Central memory CD8-positive, alpha-beta T cell (primary cell): ENCODE measurements at regions not wholly inside any gene's neighbourhood (a gene's known extent, or its start where the extent isn't known, plus 50 kb on each side); places are given as distances from the start of the nearest gene placed in this dataset.

ENCODE experiments used
- ATAC-seq: fragments of 150-1000 bp; cut with Tn5 transposase; replicated peaks from 2 replicates; pipeline ENCODE4 v1.10.0; 2022; ENCODE audit warnings: mild to moderate bottlenecking, moderate FRiP score, moderate number of reproducible peaks; ENCODE audit not compliant: poor library complexity, severe bottlenecking; ENCODE audit errors: extremely low read depth
- DNase-seq, 2 donors: peaks; one replicate each; pipeline ENCODE4 v3.0.0; 2021; ENCODE audit warnings: low spot score in 2 of 2
- H3K27ac Mint-ChIP-seq: one replicate; pipeline ENCODE4 v1.8.0; 2022; ENCODE audit warnings: low read depth, mild to moderate bottlenecking, moderate library complexity, mixed read lengths
- H3K27me3 Mint-ChIP-seq: one replicate; pipeline ENCODE4 v1.8.0; 2022; ENCODE audit warnings: mixed read lengths
- H3K36me3 Mint-ChIP-seq: one replicate; pipeline ENCODE4 v1.8.0; 2022; ENCODE audit warnings: mild to moderate bottlenecking, moderate library complexity, mixed read lengths; ENCODE audit not compliant: insufficient read depth
- H3K4me1 Mint-ChIP-seq: one replicate; pipeline ENCODE4 v1.8.0; 2022; ENCODE audit warnings: mixed read lengths
- H3K4me3 Mint-ChIP-seq: one replicate; pipeline ENCODE4 v1.8.0; 2022; ENCODE audit warnings: mild to moderate bottlenecking, moderate library complexity, mixed read lengths
- H3K9me3 Mint-ChIP-seq: one replicate; pipeline ENCODE4 v1.8.0; 2022; ENCODE audit warnings: mixed read lengths

DNA sequence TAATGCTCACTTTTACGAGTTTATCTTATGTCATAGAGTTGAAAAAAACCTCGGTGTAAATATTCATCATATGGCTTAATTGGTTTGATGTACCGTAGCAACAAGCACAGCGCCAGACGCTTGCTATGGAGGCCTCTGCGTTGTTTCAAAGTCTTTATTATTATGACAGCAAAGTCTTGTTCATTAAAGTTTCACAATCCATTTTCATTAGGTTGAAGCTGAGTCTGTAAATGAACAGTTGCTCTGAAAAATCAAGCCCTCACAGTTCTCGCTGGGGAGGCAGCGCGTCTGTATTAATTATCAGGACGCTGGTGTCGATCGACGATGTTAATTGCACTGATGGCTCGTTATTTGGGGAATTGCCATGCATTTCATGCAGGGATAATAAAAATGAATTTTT, 185.6 kb downstream of the INSC start:
- DNase-seq (no peak), ATAC-seq (no peak)
- H3K27ac Mint-ChIP-seq, result no peak overlapping the region
- no peaks in the 10 kb centered on the region for H3K9me3 Mint-ChIP-seq
- no peaks in the 10 kb centered on the region for H3K4me1 Mint-ChIP-seq
- H3K36me3 Mint-ChIP-seq, result no peaks in the 10 kb centered on the region
- H3K27me3 Mint-ChIP-seq, result no peaks in the 10 kb centered on the region
- no peak overlapping the region for H3K4me3 Mint-ChIP-seq

DNA sequence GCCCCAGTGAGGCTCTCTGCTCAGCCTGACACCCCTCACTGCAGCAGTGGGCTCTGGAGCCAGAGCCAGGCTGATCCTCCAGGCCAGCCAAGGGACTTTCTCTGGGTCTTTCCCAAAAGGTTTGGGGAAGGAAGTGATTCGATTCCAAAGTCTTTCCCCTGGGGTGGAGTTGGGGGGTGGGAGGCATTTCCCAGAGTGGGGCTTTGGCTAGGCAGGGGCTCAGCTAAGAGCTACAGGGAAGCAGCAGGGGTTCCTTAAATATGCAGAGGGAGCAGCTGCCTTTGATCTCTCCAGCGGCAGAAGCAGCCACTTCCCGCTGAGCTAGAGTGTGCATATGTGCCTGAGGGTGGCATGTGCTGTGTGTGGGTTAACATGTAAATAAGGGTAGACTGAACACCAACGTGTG, 192.9 kb downstream of the INSC start:
- ATAC-seq (no peak), DNase-seq (no peak)
- Mint-ChIP-seq H3K36me3 (no peaks in the 10 kb centered on the region), H3K9me3 (no peaks in the 10 kb centered on the region), H3K4me1 (no peaks in the 10 kb centered on the region), H3K4me3 (no peak overlapping the region), H3K27ac (no peak overlapping the region), H3K27me3 (peaks cover 15% of the 10 kb centered on the region)

DNA sequence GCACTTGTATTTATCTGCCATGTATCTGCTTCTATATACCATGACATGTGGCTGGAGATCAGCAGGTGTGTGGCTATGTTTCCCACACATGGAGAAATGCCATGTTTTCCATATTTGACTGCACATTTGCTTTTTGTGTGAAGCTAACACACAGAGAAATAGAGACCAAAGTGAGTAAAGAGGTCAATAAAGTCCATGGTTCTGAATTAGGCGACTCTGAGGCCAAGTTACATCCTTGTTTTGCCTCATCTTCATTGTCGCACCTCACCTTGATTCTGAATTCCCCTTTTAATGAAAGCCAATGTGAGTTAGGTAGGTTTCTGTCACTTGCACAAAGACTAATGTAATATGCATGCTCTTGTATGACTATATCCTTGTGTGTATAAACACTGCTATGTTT, 194.1 kb downstream of the INSC start:
- H3K4me1 Mint-ChIP-seq, result no peaks in the 10 kb centered on the region
- DNase-seq, result no peak
- H3K27ac Mint-ChIP-seq, result no peak overlapping the region
- no peaks in the 10 kb centered on the region for H3K9me3 Mint-ChIP-seq
- H3K27me3 Mint-ChIP-seq, result peaks cover 15% of the 10 kb centered on the region
- H3K36me3 Mint-ChIP-seq, result no peaks in the 10 kb centered on the region
- no peak for ATAC-seq
- no peak overlapping the region for H3K4me3 Mint-ChIP-seq

DNA sequence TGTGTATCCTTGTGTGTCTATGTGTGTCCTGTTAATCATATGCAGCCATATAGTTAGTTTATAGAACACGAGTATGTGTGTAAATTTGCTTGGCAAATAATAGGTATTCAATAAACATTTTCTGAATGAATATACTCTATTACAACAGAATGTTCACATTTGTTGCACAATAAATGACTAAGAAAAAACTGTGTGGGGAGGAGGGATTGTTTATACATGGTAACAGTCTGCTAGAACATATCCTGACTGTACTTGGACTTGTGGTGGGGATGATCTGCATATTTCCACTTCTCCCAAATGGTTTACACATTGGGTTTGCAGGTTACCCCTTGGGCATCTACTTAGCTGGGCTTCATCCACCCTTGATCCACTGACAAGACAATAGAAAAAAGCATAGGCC, 194.6 kb downstream of the INSC start:
- H3K4me3 Mint-ChIP-seq, result no peak overlapping the region
- ATAC-seq, result no peak
- H3K4me1 Mint-ChIP-seq, result no peaks in the 10 kb centered on the region
- no peaks in the 10 kb centered on the region for H3K9me3 Mint-ChIP-seq
- no peak overlapping the region for H3K27ac Mint-ChIP-seq
- no peak for DNase-seq
- H3K27me3 Mint-ChIP-seq, result peaks cover 15% of the 10 kb centered on the region
- H3K36me3 Mint-ChIP-seq, result no peaks in the 10 kb centered on the region

DNA sequence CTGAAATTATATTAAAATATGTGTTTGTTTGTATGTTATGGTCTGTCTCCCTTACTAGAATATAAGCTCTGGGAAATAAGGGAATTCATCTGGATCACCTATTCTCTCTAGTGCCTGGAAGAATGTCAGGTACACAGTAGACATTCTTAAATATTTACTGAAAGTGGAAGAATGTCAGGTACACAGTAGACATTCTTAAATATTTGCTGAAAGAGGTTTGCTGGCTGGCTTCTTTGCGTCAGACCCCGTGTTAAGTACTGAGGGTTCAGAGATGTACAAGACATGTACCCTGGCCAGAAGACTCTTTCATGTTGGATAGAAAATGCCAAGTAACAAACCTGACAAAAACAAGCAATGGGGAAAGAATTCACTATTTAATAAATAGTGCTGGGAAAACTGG, 199.1 kb downstream of the INSC start:
- Mint-ChIP-seq H3K4me1 (no peaks in the 10 kb centered on the region), H3K9me3 (no peaks in the 10 kb centered on the region), H3K4me3 (no peak overlapping the region), H3K27ac (no peak overlapping the region), H3K36me3 (no peaks in the 10 kb centered on the region), H3K27me3 (peaks cover 15% of the 10 kb centered on the region)
- ATAC-seq (no peak), DNase-seq (no peak)

DNA sequence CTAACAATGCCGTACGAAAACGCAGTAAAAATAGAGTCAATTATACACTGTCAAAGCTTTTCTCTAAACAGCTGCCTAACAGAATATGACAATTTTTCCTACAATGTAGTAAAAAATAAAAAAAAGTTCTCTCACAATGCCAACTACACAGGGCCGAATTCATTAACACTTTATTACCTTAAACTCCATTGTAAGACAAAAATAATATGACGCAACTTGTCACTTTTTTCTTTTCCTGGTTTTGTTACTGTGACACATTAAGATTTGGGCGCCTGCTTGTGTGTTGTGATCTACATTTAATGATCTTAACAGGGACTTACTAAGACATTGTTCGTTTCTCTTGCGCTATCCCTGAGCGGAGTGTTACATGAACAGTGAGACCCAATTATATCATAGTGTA, 204.1 kb downstream of the INSC start:
- DNase-seq, result no peak
- H3K9me3 Mint-ChIP-seq, result no peaks in the 10 kb centered on the region
- H3K4me1 Mint-ChIP-seq, result no peaks in the 10 kb centered on the region
- H3K27ac Mint-ChIP-seq, result no peak overlapping the region
- no peaks in the 10 kb centered on the region for H3K27me3 Mint-ChIP-seq
- no peak for ATAC-seq
- H3K36me3 Mint-ChIP-seq, result no peaks in the 10 kb centered on the region
- H3K4me3 Mint-ChIP-seq, result no peak overlapping the region

DNA sequence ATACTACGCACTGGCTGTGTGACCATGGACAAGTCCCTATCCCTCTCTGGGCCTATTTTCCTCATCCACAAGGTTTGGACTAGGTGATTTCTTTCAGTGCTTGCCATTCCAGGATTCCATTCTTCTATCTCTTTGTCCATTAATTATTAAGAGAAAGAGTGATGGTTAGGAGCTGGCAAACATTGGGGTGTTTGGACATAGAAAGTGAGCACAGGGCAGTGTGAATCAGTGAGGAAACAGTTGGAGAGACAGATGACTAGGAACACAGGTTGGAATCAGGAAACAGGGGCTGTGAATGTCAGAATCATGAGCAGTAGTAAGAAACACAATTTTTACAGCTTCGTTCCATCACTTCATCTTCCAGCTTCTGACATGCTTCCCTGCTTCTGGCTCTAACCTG, 211.8 kb downstream of the INSC start:
- no peaks in the 10 kb centered on the region for H3K4me1 Mint-ChIP-seq

DNA sequence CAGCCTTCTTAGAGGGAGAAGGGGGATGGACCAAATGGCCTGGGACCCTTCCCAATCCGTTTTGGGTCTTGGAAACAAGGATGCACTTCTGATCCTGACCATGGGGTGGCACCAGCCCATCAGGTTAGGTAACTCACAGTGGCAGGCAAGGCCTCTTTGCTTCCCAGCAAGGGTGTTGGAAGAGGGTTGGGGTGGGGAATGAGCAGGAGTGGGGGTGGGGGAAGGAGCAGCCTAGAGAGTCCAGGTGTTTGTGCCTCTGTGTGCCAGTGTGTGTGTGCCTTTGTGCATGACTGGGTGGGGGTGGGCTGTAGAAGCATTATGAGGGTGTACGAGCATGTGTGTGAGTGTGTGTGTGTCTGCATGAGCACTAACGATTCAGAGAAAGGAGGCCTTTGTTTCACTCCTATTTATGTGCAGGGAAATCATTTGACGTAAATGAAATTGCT, 213.1 kb downstream of the INSC start:
- Mint-ChIP-seq H3K27ac (no peak overlapping the region), H3K9me3 (peaks cover 4% of the 10 kb centered on the region), H3K4me3 (no peak overlapping the region), H3K27me3 (no peaks in the 10 kb centered on the region), H3K36me3 (no peaks in the 10 kb centered on the region), H3K4me1 (no peaks in the 10 kb centered on the region)
- DNase-seq, result no peak
- no peak for ATAC-seq

More for the DNA sequence above, 211.8 kb downstream of the INSC start:
- no peak for ATAC-seq
- H3K27ac Mint-ChIP-seq, result no peak overlapping the region
- H3K36me3 Mint-ChIP-seq, result no peaks in the 10 kb centered on the region
- peaks cover 4% of the 10 kb centered on the region for H3K9me3 Mint-ChIP-seq
- no peak for DNase-seq
- no peaks in the 10 kb centered on the region for H3K27me3 Mint-ChIP-seq
- no peak overlapping the region for H3K4me3 Mint-ChIP-seq

DNA sequence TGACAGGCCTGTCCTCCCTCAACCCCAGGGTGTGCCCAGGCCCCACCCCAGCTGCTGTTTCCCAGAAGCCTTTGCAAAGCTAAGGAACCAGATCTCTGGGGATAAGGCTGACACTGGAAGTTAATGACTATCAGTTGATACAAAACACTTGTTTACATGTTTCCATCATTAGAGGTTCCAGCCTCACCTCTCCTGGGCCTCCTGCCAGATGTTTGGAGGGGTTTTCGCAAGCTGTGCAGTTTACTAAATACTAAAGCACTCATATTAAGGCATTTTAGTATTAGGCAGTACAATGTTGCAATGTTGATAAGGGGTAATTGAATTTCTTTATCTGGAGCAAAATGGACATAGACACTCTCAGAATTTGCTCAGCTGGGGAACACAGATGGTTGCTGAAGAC, 218.7 kb downstream of the INSC start:
- no peak for DNase-seq
- Mint-ChIP-seq H3K9me3 (peaks cover 4% of the 10 kb centered on the region), H3K4me3 (no peak overlapping the region), H3K27ac (no peak overlapping the region), H3K4me1 (no peaks in the 10 kb centered on the region), H3K27me3 (no peaks in the 10 kb centered on the region), H3K36me3 (no peaks in the 10 kb centered on the region)
- ATAC-seq, result no peak

DNA sequence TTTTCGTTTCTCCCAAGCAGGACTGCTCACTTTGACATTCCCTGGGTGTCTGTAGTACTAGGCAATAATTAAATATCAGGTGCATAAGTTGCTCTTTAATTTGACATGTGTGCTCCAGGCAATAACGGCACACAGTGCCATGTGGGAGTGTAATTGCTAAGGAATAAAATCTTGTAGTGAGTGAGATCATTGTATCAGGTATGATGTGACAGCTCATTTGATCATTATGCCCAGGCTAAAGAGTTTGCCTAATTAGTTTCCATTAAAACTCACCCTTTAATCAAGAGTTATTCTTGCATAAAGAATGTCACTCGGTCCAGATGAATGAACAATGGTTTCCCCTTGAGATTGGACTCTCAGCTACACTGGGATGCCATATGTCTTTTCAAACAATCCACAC, 220.0 kb downstream of the INSC start:
- DNase-seq (no peak), ATAC-seq (no peak)
- no peak overlapping the region for H3K27ac Mint-ChIP-seq
- H3K36me3 Mint-ChIP-seq, result no peaks in the 10 kb centered on the region
- no peaks in the 10 kb centered on the region for H3K4me1 Mint-ChIP-seq
- H3K4me3 Mint-ChIP-seq, result no peak overlapping the region
- peaks cover 4% of the 10 kb centered on the region for H3K9me3 Mint-ChIP-seq
- H3K27me3 Mint-ChIP-seq, result no peaks in the 10 kb centered on the region

DNA sequence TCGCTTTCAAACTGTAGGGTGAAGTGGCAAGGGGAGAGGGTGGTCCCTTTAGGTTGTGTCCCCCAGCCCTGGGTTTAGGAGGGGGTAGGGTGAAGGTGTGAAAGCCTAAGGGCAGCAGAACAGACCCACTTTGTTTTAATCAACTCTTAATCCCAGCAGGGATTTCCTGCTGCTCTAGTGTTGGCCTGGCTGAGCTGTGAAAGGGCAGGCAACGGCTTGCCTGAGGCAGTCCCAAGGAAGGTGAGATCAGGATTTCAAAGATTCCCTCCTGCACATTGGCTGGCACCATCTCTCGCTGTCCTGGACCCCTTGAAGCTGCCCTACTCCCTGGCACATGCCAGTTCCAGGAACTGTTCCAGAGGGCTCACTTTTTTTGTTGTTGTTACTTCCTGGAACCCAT, 221.3 kb downstream of the INSC start:
- no peaks in the 10 kb centered on the region for H3K36me3 Mint-ChIP-seq
- H3K27me3 Mint-ChIP-seq, result no peaks in the 10 kb centered on the region
- no peak overlapping the region for H3K4me3 Mint-ChIP-seq
- ATAC-seq, result no peak
- DNase-seq, result no peak
- H3K4me1 Mint-ChIP-seq, result no peaks in the 10 kb centered on the region
- H3K9me3 Mint-ChIP-seq, result no peaks in the 10 kb centered on the region
- H3K27ac Mint-ChIP-seq, result no peak overlapping the region

DNA sequence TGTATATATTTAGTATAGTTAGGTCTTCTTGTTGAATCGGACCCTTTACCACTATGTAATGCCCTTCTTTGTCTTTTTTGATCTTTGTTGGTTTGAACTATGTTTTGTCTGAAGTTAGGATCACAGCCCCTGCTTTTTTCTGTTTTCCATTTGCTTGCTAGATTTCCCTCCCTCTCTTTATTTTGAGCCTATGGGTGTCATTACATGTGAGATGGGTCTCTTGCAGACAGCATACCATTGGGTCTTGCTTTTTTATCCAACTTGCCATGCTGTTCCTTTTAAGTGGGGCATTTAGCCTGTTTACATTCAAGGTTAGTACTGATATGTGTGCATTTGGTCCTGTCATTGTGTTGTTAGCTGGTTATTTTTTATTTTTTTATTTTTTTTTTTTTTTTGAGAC, 224.6 kb downstream of the INSC start:
- ATAC-seq (no peak), DNase-seq (no peak)
- H3K4me3 Mint-ChIP-seq, result no peak overlapping the region
- no peaks in the 10 kb centered on the region for H3K36me3 Mint-ChIP-seq
- H3K27ac Mint-ChIP-seq, result no peak overlapping the region
- no peaks in the 10 kb centered on the region for H3K9me3 Mint-ChIP-seq
- H3K27me3 Mint-ChIP-seq, result no peaks in the 10 kb centered on the region
- H3K4me1 Mint-ChIP-seq, result no peaks in the 10 kb centered on the region

DNA sequence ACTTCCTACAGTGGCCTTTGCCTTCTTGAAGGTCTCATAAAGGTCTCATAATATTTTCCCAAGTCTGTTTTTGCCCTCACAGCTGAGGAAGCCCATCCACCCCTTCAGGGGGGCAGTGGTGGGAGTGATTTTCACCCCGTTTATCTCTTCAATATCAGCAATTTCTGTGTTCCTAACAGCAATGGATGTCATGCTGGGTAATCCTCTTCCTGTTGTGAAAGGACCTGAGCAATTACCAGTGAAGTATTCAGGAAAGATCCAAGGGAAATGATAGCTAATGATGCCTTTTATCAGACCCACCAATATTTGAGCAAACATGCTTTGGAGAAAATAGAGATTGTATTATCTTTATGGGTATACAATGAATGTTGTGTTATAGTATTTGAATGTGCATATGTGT, 226.9 kb downstream of the INSC start:
- Mint-ChIP-seq H3K27ac (no peak overlapping the region), H3K9me3 (no peaks in the 10 kb centered on the region), H3K4me3 (no peak overlapping the region), H3K36me3 (no peaks in the 10 kb centered on the region), H3K27me3 (no peaks in the 10 kb centered on the region), H3K4me1 (no peaks in the 10 kb centered on the region)
- DNase-seq, result no peak
- no peak for ATAC-seq

DNA sequence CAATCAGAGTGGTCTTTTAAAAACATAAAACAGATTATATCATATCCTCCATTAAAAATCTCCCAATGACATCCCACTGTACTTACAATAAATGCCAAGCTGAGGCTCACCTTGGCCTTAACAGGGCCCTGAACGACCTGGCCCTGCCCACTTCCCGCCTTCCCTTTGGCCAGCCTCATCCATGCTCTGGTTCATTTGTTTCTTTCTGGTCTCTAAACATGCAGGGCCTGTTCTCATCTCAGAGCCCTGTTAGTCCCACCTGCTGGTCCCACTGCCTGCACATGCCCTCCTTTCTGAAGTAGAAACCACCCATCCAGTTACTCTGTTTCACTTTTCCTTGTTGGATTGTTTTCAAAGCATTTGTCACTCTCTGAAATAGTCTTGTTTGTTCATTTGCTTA, 227.4 kb downstream of the INSC start:
- Mint-ChIP-seq H3K27me3 (no peaks in the 10 kb centered on the region), H3K27ac (no peak overlapping the region), H3K4me3 (no peak overlapping the region), H3K4me1 (no peaks in the 10 kb centered on the region), H3K36me3 (no peaks in the 10 kb centered on the region), H3K9me3 (no peaks in the 10 kb centered on the region)
- ATAC-seq (no peak), DNase-seq (no peak)
